ENCODE measurements at regions not wholly inside any gene's neighbourhood (a gene's known extent, or its start where the extent isn't known, plus 50 kb on each side); places are given as distances from the start of the nearest gene placed in this dataset.

DNA sequence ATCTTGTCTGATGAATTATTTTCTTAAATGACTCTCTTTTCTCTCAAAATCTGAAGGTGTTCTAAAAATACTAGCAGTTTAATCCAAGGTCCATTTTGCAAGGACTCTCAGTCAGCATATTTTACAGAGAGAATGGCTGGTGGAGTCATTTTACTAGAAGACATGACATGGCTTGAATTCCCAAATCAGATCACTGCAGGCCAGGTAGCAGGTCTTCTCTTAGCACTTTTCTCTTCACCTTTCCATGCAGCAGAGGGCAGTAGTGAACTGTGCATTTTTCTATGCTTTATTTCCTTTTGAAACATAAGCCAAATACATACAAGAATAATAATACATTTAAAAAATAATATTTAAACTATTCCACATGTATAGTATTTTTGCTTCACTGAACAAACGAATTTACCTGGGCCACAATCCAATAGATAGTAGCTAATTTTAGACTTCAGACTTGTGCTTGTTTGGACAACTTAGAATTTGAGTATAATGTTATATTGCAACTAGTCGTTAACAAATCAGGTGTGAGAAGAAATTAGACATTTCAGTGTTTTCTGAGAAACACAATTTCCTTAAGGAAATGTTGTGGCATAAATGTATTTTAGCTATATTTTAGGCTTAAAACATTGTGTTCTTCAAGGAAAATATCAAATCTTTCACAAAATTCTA lies 289.4 kb upstream of the DAB2 start:
- TF ChIP-seq POLR2A (IDR thresholded peaks at IDR 0.05; ENCODE audit: low read depth, low read length) (no peak), SPI1 (IDR thresholded peaks at IDR 0.05; ENCODE audit: low read depth, low read length) (no peak), POLR2AphosphoS5 (IDR thresholded peaks at IDR 0.05; ENCODE audit: low read depth, low read length) (no peak), PAX5 (IDR thresholded peaks at IDR 0.05; ENCODE audit: insufficient read depth, low read length, severe bottlenecking) (no peak), TAF1 (IDR thresholded peaks at IDR 0.05; ENCODE audit: low read depth, low read length) (no peak), POU2F2 (IDR thresholded peaks at IDR 0.05; ENCODE audit: low read depth, low read length) (no peak)

Measured in GM12891 (cell line).